ENCODE measurements at regions not wholly inside any gene's neighbourhood (a gene's known extent, or its start where the extent isn't known, plus 50 kb on each side); places are given as distances from the start of the nearest gene placed in this dataset.

GRCh38 chr4:24328310-24328709 is 256.0 kb downstream of the DHX15 start:
- no peaks in the 10 kb centered on the region for H3K36me3 ChIP-seq (ENCODE audit: control insufficient read depth, insufficient read depth, low read length)
- H3K27me3 Mint-ChIP-seq (ENCODE audit: insufficient read depth, unreplicated experiment): peaks cover 14% of the 10 kb centered on the region
- intact Hi-C loops (cut with micrococcal nuclease; ENCODE audit: unreplicated experiment): no loop called here
- POLR2A ChIA-PET: no interaction called here
- H3K27me3 ChIP-seq (replicated peaks; ENCODE audit: control insufficient read depth, insufficient read depth, low read length): no peaks in the 10 kb centered on the region
- H3K36me3 Mint-ChIP-seq (ENCODE audit: insufficient read depth, unreplicated experiment): no peaks in the 10 kb centered on the region
- no peak for DNase-seq
- H3K4me1 Mint-ChIP-seq (ENCODE audit: low read depth, unreplicated experiment): no peaks in the 10 kb centered on the region
- H3K4me1 ChIP-seq: no peaks in the 10 kb centered on the region
- H3K4me3 ChIP-seq (ENCODE audit: low read depth, low read length): no peak overlapping the region
- no peak overlapping the region for H3K4me3 Mint-ChIP-seq (ENCODE audit: unreplicated experiment)
- H3K9me3 ChIP-seq: no peaks in the 10 kb centered on the region
- H3K27ac Mint-ChIP-seq (ENCODE audit: unreplicated experiment): no peak overlapping the region
- CTCF ChIA-PET: no interaction called here
- no peaks in the 10 kb centered on the region for H3K9me3 Mint-ChIP-seq (ENCODE audit: unreplicated experiment)
- no TSS peak for BruUV-seq (replicated peaks)
- TF ChIP-seq, protein P1, sequence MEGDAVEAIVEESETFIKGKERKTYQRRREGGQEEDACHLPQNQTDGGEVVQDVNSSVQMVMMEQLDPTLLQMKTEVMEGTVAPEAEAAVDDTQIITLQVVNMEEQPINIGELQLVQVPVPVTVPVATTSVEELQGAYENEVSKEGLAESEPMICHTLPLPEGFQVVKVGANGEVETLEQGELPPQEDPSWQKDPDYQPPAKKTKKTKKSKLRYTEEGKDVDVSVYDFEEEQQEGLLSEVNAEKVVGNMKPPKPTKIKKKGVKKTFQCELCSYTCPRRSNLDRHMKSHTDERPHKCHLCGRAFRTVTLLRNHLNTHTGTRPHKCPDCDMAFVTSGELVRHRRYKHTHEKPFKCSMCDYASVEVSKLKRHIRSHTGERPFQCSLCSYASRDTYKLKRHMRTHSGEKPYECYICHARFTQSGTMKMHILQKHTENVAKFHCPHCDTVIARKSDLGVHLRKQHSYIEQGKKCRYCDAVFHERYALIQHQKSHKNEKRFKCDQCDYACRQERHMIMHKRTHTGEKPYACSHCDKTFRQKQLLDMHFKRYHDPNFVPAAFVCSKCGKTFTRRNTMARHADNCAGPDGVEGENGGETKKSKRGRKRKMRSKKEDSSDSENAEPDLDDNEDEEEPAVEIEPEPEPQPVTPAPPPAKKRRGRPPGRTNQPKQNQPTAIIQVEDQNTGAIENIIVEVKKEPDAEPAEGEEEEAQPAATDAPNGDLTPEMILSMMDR (IDR thresholded peaks at IDR 0.05; ENCODE audit: insufficient read depth in 1 of 2, low read depth in 1 of 2, low read length in 1 of 2, severe bottlenecking in 1 of 2, unreplicated experiment in 1 of 2): no peak

GRCh38 chr4:24322995-24323394 is 261.4 kb downstream of the DHX15 start:
- ChIA-PET CTCF (no interaction called here), POLR2A (no interaction called here)
- intact Hi-C loops (cut with micrococcal nuclease; ENCODE audit: unreplicated experiment): no loop called here
- DNase-seq: no peak
- no peaks in the 10 kb centered on the region for H3K36me3 ChIP-seq (ENCODE audit: control insufficient read depth, insufficient read depth, low read length)
- Mint-ChIP-seq H3K27me3 (ENCODE audit: insufficient read depth, unreplicated experiment) (peaks cover 7% of the 10 kb centered on the region), H3K4me1 (ENCODE audit: low read depth, unreplicated experiment) (no peaks in the 10 kb centered on the region), H3K36me3 (ENCODE audit: insufficient read depth, unreplicated experiment) (no peaks in the 10 kb centered on the region), H3K27ac (ENCODE audit: unreplicated experiment) (no peak overlapping the region), H3K9me3 (ENCODE audit: unreplicated experiment) (no peaks in the 10 kb centered on the region), H3K4me3 (ENCODE audit: unreplicated experiment) (no peak overlapping the region)
- no TSS peak for BruUV-seq (replicated peaks)
- H3K27me3 ChIP-seq (replicated peaks; ENCODE audit: control insufficient read depth, insufficient read depth, low read length): no peaks in the 10 kb centered on the region
- H3K9me3 ChIP-seq: no peaks in the 10 kb centered on the region
- H3K4me1 ChIP-seq: no peaks in the 10 kb centered on the region
- TF ChIP-seq, protein P1 (IDR thresholded peaks at IDR 0.05; ENCODE audit: insufficient read depth in 1 of 2, low read depth in 1 of 2, low read length in 1 of 2, severe bottlenecking in 1 of 2, unreplicated experiment in 1 of 2): no peak
- H3K4me3 ChIP-seq (ENCODE audit: low read depth, low read length): no peak overlapping the region

DNA sequence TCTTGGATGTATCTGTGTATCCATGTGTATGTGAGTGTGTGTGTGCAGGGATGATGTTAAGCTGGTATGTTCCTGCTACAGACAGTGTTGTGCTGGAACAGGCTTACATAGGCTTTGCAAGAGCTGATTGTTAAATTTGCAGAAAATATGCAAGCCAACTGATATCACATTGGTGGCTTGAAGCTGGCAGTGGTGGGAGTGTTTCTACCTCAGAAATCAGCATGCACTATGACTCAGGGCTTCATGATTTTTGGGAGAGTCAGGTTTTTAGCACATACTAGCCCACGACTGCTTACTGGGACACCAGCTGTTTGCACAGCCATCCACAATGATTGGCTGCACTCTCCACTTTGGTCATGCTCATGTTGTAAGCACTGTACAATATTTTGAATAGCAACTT is 261.8 kb downstream of the DHX15 start:
- intact Hi-C loops (cut with micrococcal nuclease; ENCODE audit: unreplicated experiment): no loop called here
- CTCF ChIA-PET: no interaction called here
- H3K27ac Mint-ChIP-seq (ENCODE audit: unreplicated experiment): no peak overlapping the region

More for the DNA sequence above, 261.8 kb downstream of the DHX15 start:
- H3K4me1 ChIP-seq: no peaks in the 10 kb centered on the region
- no peaks in the 10 kb centered on the region for H3K27me3 ChIP-seq (replicated peaks; ENCODE audit: control insufficient read depth, insufficient read depth, low read length)
- Mint-ChIP-seq H3K27me3 (ENCODE audit: insufficient read depth, unreplicated experiment) (peaks cover 9% of the 10 kb centered on the region), H3K36me3 (ENCODE audit: insufficient read depth, unreplicated experiment) (no peaks in the 10 kb centered on the region), H3K4me3 (ENCODE audit: unreplicated experiment) (no peak overlapping the region), H3K4me1 (ENCODE audit: low read depth, unreplicated experiment) (no peaks in the 10 kb centered on the region), H3K9me3 (ENCODE audit: unreplicated experiment) (no peaks in the 10 kb centered on the region)
- no peak overlapping the region for H3K4me3 ChIP-seq (ENCODE audit: low read depth, low read length)
- TF ChIP-seq, protein P1 (IDR thresholded peaks at IDR 0.05; ENCODE audit: insufficient read depth in 1 of 2, low read depth in 1 of 2, low read length in 1 of 2, severe bottlenecking in 1 of 2, unreplicated experiment in 1 of 2): no peak
- BruUV-seq (replicated peaks): no TSS peak
- POLR2A ChIA-PET: no interaction called here
- no peak for DNase-seq
- H3K36me3 ChIP-seq (ENCODE audit: control insufficient read depth, insufficient read depth, low read length): no peaks in the 10 kb centered on the region
- H3K9me3 ChIP-seq: no peaks in the 10 kb centered on the region
